ENCODE measurements at regions not wholly inside any gene's neighbourhood (a gene's known extent, or its start where the extent isn't known, plus 50 kb on each side); places are given as distances from the start of the nearest gene placed in this dataset.

GRCh38 chr4:152207378-152207720 lies 328.5 kb downstream of the FBXW7 start:
- Mint-ChIP-seq H3K27ac (no peak overlapping the region), H3K4me1 (ENCODE audit: low read depth) (peaks cover 17% of the 10 kb centered on the region), H3K36me3 (ENCODE audit: insufficient read depth) (no peaks in the 10 kb centered on the region), H3K27me3 (peaks cover 3% of the 10 kb centered on the region), H3K9me3 (ENCODE audit: low read depth) (no peaks in the 10 kb centered on the region), H3K4me3 (ENCODE audit: low read depth) (no peak overlapping the region)
- TF ChIP-seq CTCF (IDR thresholded peaks at IDR 0.05; ENCODE audit: unreplicated experiment): no peak
- no peak for DNase-seq (ENCODE audit: low spot score, unreplicated experiment)

GRCh38 chr4:152206646-152207377 lies 329.1 kb downstream of the FBXW7 start:
- no peaks in the 10 kb centered on the region for H3K9me3 Mint-ChIP-seq (ENCODE audit: low read depth)
- peaks cover 3% of the 10 kb centered on the region for H3K27me3 Mint-ChIP-seq
- no peak overlapping the region for H3K27ac Mint-ChIP-seq
- no peak for TF ChIP-seq CTCF (IDR thresholded peaks at IDR 0.05; ENCODE audit: unreplicated experiment)
- H3K36me3 Mint-ChIP-seq (ENCODE audit: insufficient read depth): no peaks in the 10 kb centered on the region
- H3K4me1 Mint-ChIP-seq (ENCODE audit: low read depth): peaks cover 12% of the 10 kb centered on the region
- no peak for DNase-seq (ENCODE audit: low spot score, unreplicated experiment)
- H3K4me3 Mint-ChIP-seq (ENCODE audit: low read depth): no peak overlapping the region

- Mint-ChIP-seq H3K4me3 (ENCODE audit: low read depth) (no peak overlapping the region), H3K9me3 (ENCODE audit: low read depth) (no peaks in the 10 kb centered on the region), H3K36me3 (ENCODE audit: insufficient read depth) (no peaks in the 10 kb centered on the region), H3K4me1 (ENCODE audit: low read depth) (peaks cover 11% of the 10 kb centered on the region), H3K27me3 (peaks cover 3% of the 10 kb centered on the region), H3K27ac (no peak overlapping the region)
- DNase-seq (ENCODE audit: low spot score, unreplicated experiment): no peak
- TF ChIP-seq CTCF (IDR thresholded peaks at IDR 0.05; ENCODE audit: unreplicated experiment): no peak
Measured at GRCh38 chr4:152206185-152206584, 329.7 kb downstream of the FBXW7 start.

GRCh38 chr4:152202415-152202814 lies 333.5 kb downstream of the FBXW7 start:
- H3K27me3 Mint-ChIP-seq: peaks cover 3% of the 10 kb centered on the region
- DNase-seq (ENCODE audit: low spot score, unreplicated experiment): no peak
- H3K4me3 Mint-ChIP-seq (ENCODE audit: low read depth): no peak overlapping the region
- no peaks in the 10 kb centered on the region for H3K36me3 Mint-ChIP-seq (ENCODE audit: insufficient read depth)
- no peaks in the 10 kb centered on the region for H3K9me3 Mint-ChIP-seq (ENCODE audit: low read depth)
- H3K27ac Mint-ChIP-seq: no peak overlapping the region
- TF ChIP-seq CTCF (IDR thresholded peaks at IDR 0.05; ENCODE audit: unreplicated experiment): no peak
- H3K4me1 Mint-ChIP-seq (ENCODE audit: low read depth): peaks cover 6% of the 10 kb centered on the region

- H3K9me3 Mint-ChIP-seq (ENCODE audit: low read depth): peaks cover 4% of the 10 kb centered on the region
- H3K27ac Mint-ChIP-seq: no peak overlapping the region
- H3K4me1 Mint-ChIP-seq (ENCODE audit: low read depth): peaks cover 2% of the 10 kb centered on the region
- H3K27me3 Mint-ChIP-seq: peaks cover 3% of the 10 kb centered on the region
- H3K36me3 Mint-ChIP-seq (ENCODE audit: insufficient read depth): no peaks in the 10 kb centered on the region
- no peak overlapping the region for H3K4me3 Mint-ChIP-seq (ENCODE audit: low read depth)
- no peak for DNase-seq (ENCODE audit: low spot score, unreplicated experiment)
- no peak for TF ChIP-seq CTCF (IDR thresholded peaks at IDR 0.05; ENCODE audit: unreplicated experiment)
Measured at GRCh38 chr4:152200511-152201333, 335.2 kb downstream of the FBXW7 start.

All from progenitor cell of endocrine pancreas (in vitro differentiated cells).